ENCODE measurements at regions not wholly inside any gene's neighbourhood (a gene's known extent, or its start where the extent isn't known, plus 50 kb on each side); places are given as distances from the start of the nearest gene placed in this dataset.

GRCh38 chr11:115743719-115744118 lies 239.5 kb upstream of the CADM1 start:
- Histone ChIP-seq H3K4me3 (no peak overlapping the region), H3K4me1 (no peaks in the 10 kb centered on the region), H3K27ac (no peak overlapping the region), H3K27me3 (ENCODE audit: insufficient read depth in 3 of 3, low read length in 2 of 3) (peaks cover 0 to 2% (median 0%) of the 10 kb centered on the region in 3 donors), H3K36me3 (ENCODE audit: insufficient read depth in 1 of 2, low read depth in 1 of 2) (no peaks in the 10 kb centered on the region), H3K9me3 (no peaks in the 10 kb centered on the region)
- TF ChIP-seq CTCF (IDR thresholded peaks at IDR 0.05) = no peak
- DNase-seq (no peak), ATAC-seq (no peak)
- intact Hi-C loops (cut with DNase I) = no loop called here
- 85 to 91% (median 89%) methylated on average over 9 of the region's 9 CpGs for WGBS, 3 donors

GRCh38 chr11:115741376-115742107 lies 237.3 kb upstream of the CADM1 start:
- peaks cover 0 to 2% (median 0%) of the 10 kb centered on the region in 3 donors for H3K27me3 ChIP-seq (ENCODE audit: insufficient read depth in 3 of 3, low read length in 2 of 3)
- H3K4me3 ChIP-seq = no peak overlapping the region
- no peaks in the 10 kb centered on the region for H3K36me3 ChIP-seq (ENCODE audit: insufficient read depth in 1 of 2, low read depth in 1 of 2)
- TF ChIP-seq CTCF (IDR thresholded peaks at IDR 0.05) = no peak
- intact Hi-C loops (cut with DNase I) = no loop called here
- H3K27ac ChIP-seq = no peak overlapping the region
- WGBS, 3 donors = 87 to 92% (median 91%) methylated on average over 17 of the region's 17 CpGs
- ATAC-seq = no peak
- H3K4me1 ChIP-seq = no peaks in the 10 kb centered on the region
- no peaks in the 10 kb centered on the region for H3K9me3 ChIP-seq
- DNase-seq = no peak

- ATAC-seq = no peak
These were observed 236.1 kb upstream of the CADM1 start for GRCh38 chr11:115740324-115740723.

GRCh38 chr11:115739878-115740277 lies 235.7 kb upstream of the CADM1 start:
- intact Hi-C loops (cut with DNase I) = no loop called here
- H3K4me3 ChIP-seq = no peak overlapping the region
- no peaks in the 10 kb centered on the region for H3K36me3 ChIP-seq (ENCODE audit: insufficient read depth in 1 of 2, low read depth in 1 of 2)
- H3K27ac ChIP-seq = no peak overlapping the region
- TF ChIP-seq CTCF (IDR thresholded peaks at IDR 0.05) = no peak
- H3K4me1 ChIP-seq = no peaks in the 10 kb centered on the region
- DNase-seq (no peak), ATAC-seq (no peak)
- no peaks in the 10 kb centered on the region for H3K9me3 ChIP-seq
- no peaks in the 10 kb centered on the region for H3K27me3 ChIP-seq (ENCODE audit: insufficient read depth in 3 of 3, low read length in 2 of 3)
- WGBS, 3 donors = 84 to 100% (median 92%) methylated on average over 3 of the region's 3 CpGs

More at GRCh38 chr11:115740324-115740723, 236.1 kb upstream of the CADM1 start:
- no peak overlapping the region for H3K4me3 ChIP-seq
- no peak overlapping the region for H3K27ac ChIP-seq
- no peaks in the 10 kb centered on the region for H3K36me3 ChIP-seq (ENCODE audit: insufficient read depth in 1 of 2, low read depth in 1 of 2)
- no peak for DNase-seq
- H3K27me3 ChIP-seq (ENCODE audit: insufficient read depth in 3 of 3, low read length in 2 of 3) = peaks cover 0 to 2% (median 0%) of the 10 kb centered on the region in 3 donors
- no peaks in the 10 kb centered on the region for H3K4me1 ChIP-seq
- H3K9me3 ChIP-seq = no peaks in the 10 kb centered on the region
- intact Hi-C loops (cut with DNase I) = no loop called here
- no peak for TF ChIP-seq CTCF (IDR thresholded peaks at IDR 0.05)

GRCh38 chr11:115739146-115739545 lies 234.9 kb upstream of the CADM1 start:
- ATAC-seq (no peak), DNase-seq (no peak)
- intact Hi-C loops (cut with DNase I) = no loop called here
- no peak overlapping the region for H3K4me3 ChIP-seq
- no peaks in the 10 kb centered on the region for H3K27me3 ChIP-seq (ENCODE audit: insufficient read depth in 3 of 3, low read length in 2 of 3)
- no peaks in the 10 kb centered on the region for H3K36me3 ChIP-seq (ENCODE audit: insufficient read depth in 1 of 2, low read depth in 1 of 2)
- no peaks in the 10 kb centered on the region for H3K9me3 ChIP-seq
- 65 to 72% (median 68%) methylated on average over 6 of the region's 6 CpGs for WGBS, 3 donors
- no peak for TF ChIP-seq CTCF (IDR thresholded peaks at IDR 0.05)
- H3K4me1 ChIP-seq = no peaks in the 10 kb centered on the region
- H3K27ac ChIP-seq = no peak overlapping the region
